MM.1S (cell line): ENCODE measurements at regions not wholly inside any gene's neighbourhood (a gene's known extent, or its start where the extent isn't known, plus 50 kb on each side); places are given as distances from the start of the nearest gene placed in this dataset.

ENCODE experiments used
- DNase-seq: peaks from one replicate; pipeline ENCODE4 v3.0.0-alpha.2; 2015
- H2AFZ ChIP-seq: fragments of 300-600 bp; sonication (generic); 2 replicates; pipeline ENCODE4 v1.6.0; 2016; ENCODE audit warnings: antibody characterized with exemption, low read length
- H3F3A ChIP-seq: fragments of 300-600 bp; sonication (generic); 2 replicates; pipeline ENCODE4 v1.6.1; 2016; ENCODE audit warnings: mild to moderate bottlenecking, antibody characterized with exemption, low read length, moderate library complexity, mixed read lengths; ENCODE audit not compliant: insufficient read depth
- H3K27ac ChIP-seq: fragments of 300-600 bp; sonication (generic); 2 replicates; pipeline ENCODE4 v1.5.1; 2016; ENCODE audit warnings: mild to moderate bottlenecking, low read length
- H3K27me3 ChIP-seq: fragments of 300-600 bp; sonication (generic); replicated peaks from 2 replicates; pipeline ENCODE4 v1.6.0; 2016; ENCODE audit warnings: low read length; ENCODE audit not compliant: insufficient read depth
- H3K36me3 ChIP-seq: fragments of 300-600 bp; sonication (generic); replicated peaks from 2 replicates; pipeline ENCODE4 v1.6.1; 2016; ENCODE audit warnings: mild to moderate bottlenecking, low read length, mixed read lengths; ENCODE audit not compliant: insufficient read depth
- H3K4me1 ChIP-seq: fragments of 300-600 bp; sonication (generic); 2 replicates; pipeline ENCODE4 v1.6.1; 2016; ENCODE audit warnings: low read length, mixed read lengths
- H3K4me2 ChIP-seq: fragments of 300-600 bp; sonication (generic); 2 replicates; pipeline ENCODE4 v1.6.0; 2016; ENCODE audit warnings: low read depth, low read length
- H3K4me3 ChIP-seq: fragments of 300-600 bp; sonication (generic); 2 replicates; pipeline ENCODE4 v1.5.1; 2016; ENCODE audit warnings: low read length, mixed read lengths
- H3K79me2 ChIP-seq: fragments of 300-600 bp; sonication (generic); 2 replicates; pipeline ENCODE4 v1.6.1; 2016; ENCODE audit warnings: mixed run types, low read length, mixed read lengths
- H3K9ac ChIP-seq: fragments of 300-600 bp; sonication (generic); 2 replicates; pipeline ENCODE4 v1.6.1; 2016; ENCODE audit warnings: low read length, mixed read lengths
- H3K9me2 ChIP-seq: fragments of 300-600 bp; sonication (generic); replicated peaks from 2 replicates; pipeline ENCODE4 v1.6.1; 2016; ENCODE audit warnings: mild to moderate bottlenecking, low read length, mixed read lengths; ENCODE audit not compliant: insufficient read depth
- H3K9me3 ChIP-seq: fragments of 300-600 bp; sonication (generic); replicated peaks from 2 replicates; pipeline ENCODE4 v1.6.1; 2016; ENCODE audit warnings: mild to moderate bottlenecking, low read length, mixed read lengths; ENCODE audit not compliant: insufficient read depth
- H4K20me1 ChIP-seq: fragments of 300-600 bp; sonication (generic); 2 replicates; pipeline ENCODE4 v1.6.1; 2016; ENCODE audit warnings: mild to moderate bottlenecking, low read length, moderate library complexity, mixed read lengths; ENCODE audit not compliant: insufficient read depth
- EZH2 ChIP-seq: fragments of 300-600 bp; sonication (generic); optimal IDR thresholded peaks from 2 replicates; pipeline ENCODE3; 2017; ENCODE audit warnings: low read depth, mild to moderate bottlenecking, antibody characterized with exemption, low read length, mixed read lengths
- EZH2phosphoT487 ChIP-seq: fragments of 300-600 bp; sonication (generic); IDR thresholded peaks from 2 replicates; pipeline ENCODE4 v1.6.1; 2018; ENCODE audit warnings: antibody characterized with exemption, low read length
- TF ChIP-seq, protein P1 (sequence below): fragments of 300-600 bp; sonication (generic); IDR thresholded peaks from 2 replicates; pipeline ENCODE4 v1.5.1; 2016; ENCODE audit warnings: antibody characterized with exemption, low read length, mixed read lengths

DNA sequence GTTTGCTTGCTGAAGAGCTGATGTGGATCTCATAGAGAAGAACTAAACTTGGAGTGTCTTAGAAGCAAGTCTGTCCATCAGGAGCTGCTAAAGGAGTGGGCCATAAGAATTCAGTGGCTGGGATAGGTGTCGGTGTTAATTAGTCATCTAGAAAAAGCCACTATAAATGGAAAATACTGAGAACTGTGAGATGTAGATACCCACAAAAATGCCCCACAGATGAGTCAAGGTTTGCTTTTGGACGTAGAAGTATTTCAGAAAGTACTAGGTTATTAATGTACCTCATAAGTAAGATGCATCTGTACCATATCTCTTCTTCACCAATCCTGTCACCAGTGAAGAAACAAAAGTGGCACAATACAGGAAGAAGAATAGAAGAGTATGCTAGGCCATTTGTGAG lies 530.9 kb upstream of the TGFBR2 start:
- Histone ChIP-seq H2AFZ (no peak overlapping the region), H3K27ac (no peak overlapping the region), H3K4me3 (no peak overlapping the region), H4K20me1 (no peaks in the 10 kb centered on the region), H3K9me2 (no peaks in the 10 kb centered on the region), H3K9ac (no peak overlapping the region), H3K4me2 (no peak overlapping the region), H3K36me3 (no peaks in the 10 kb centered on the region), H3K27me3 (no peaks in the 10 kb centered on the region), H3K9me3 (no peaks in the 10 kb centered on the region), H3K79me2 (no peaks in the 10 kb centered on the region), H3K4me1 (no peaks in the 10 kb centered on the region), H3F3A (no peaks in the 10 kb centered on the region)
- DNase-seq, result no peak
- TF ChIP-seq, protein P1, sequence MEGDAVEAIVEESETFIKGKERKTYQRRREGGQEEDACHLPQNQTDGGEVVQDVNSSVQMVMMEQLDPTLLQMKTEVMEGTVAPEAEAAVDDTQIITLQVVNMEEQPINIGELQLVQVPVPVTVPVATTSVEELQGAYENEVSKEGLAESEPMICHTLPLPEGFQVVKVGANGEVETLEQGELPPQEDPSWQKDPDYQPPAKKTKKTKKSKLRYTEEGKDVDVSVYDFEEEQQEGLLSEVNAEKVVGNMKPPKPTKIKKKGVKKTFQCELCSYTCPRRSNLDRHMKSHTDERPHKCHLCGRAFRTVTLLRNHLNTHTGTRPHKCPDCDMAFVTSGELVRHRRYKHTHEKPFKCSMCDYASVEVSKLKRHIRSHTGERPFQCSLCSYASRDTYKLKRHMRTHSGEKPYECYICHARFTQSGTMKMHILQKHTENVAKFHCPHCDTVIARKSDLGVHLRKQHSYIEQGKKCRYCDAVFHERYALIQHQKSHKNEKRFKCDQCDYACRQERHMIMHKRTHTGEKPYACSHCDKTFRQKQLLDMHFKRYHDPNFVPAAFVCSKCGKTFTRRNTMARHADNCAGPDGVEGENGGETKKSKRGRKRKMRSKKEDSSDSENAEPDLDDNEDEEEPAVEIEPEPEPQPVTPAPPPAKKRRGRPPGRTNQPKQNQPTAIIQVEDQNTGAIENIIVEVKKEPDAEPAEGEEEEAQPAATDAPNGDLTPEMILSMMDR, result no peak
- TF ChIP-seq EZH2, result no peak
- TF ChIP-seq EZH2phosphoT487, result no peak

DNA sequence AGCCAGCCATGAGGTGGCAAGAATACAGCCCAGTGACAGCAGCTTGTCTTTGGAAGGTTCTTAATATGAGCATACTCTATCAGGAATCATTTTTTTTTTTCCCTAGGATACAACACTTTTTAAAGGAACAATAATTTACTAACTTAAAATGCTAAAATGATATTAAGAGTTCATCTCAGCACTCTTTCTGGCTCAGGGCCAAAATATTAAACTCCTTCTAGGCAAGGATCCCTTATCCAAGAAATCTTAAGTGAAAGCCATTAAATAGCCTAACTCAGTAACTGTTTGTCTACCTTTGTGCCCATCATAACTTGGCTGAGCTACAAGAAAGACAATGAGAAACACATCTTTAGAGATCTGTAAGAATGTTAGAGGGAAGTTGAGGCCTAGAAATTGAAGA lies 529.5 kb upstream of the TGFBR2 start:
- H4K20me1 ChIP-seq, result no peaks in the 10 kb centered on the region
- H3K9me3 ChIP-seq, result no peaks in the 10 kb centered on the region
- no peaks in the 10 kb centered on the region for H3K27me3 ChIP-seq
- H3F3A ChIP-seq, result no peaks in the 10 kb centered on the region
- H3K9ac ChIP-seq, result no peak overlapping the region
- H3K9me2 ChIP-seq, result no peaks in the 10 kb centered on the region
- H3K4me1 ChIP-seq, result no peaks in the 10 kb centered on the region
- H3K79me2 ChIP-seq, result no peaks in the 10 kb centered on the region
- no peak overlapping the region for H3K27ac ChIP-seq
- DNase-seq, result no peak
- H3K36me3 ChIP-seq, result no peaks in the 10 kb centered on the region
- no peak for TF ChIP-seq EZH2
- TF ChIP-seq, protein P1, result no peak
- no peak for TF ChIP-seq EZH2phosphoT487
- no peak overlapping the region for H3K4me3 ChIP-seq
- H3K4me2 ChIP-seq, result no peak overlapping the region
- H2AFZ ChIP-seq, result no peak overlapping the region

DNA sequence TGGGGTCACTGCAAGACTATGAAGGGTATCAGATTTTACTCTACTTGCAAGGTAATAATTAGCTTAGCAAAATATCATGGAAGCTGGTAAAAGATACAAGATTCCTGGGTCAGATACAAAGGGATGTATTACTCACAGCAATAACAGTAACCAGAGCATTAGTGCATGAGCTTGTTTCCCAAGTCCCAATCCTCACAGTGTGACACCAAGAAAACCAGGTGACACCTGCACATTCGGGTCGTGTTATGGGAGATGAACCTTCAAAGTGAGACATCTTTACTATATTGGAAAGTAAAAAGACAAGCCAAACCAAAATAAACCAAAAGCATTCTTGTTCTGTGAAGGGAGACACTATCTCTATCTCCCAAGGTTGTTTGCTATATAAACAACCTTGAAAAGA lies 528.7 kb upstream of the TGFBR2 start:
- Histone ChIP-seq H3K9ac (no peak overlapping the region), H4K20me1 (no peaks in the 10 kb centered on the region), H3K9me2 (no peaks in the 10 kb centered on the region), H3F3A (no peaks in the 10 kb centered on the region), H3K4me1 (no peaks in the 10 kb centered on the region), H3K27me3 (no peaks in the 10 kb centered on the region), H3K36me3 (no peaks in the 10 kb centered on the region), H3K27ac (no peak overlapping the region), H2AFZ (no peak overlapping the region), H3K79me2 (no peaks in the 10 kb centered on the region), H3K4me3 (no peak overlapping the region), H3K4me2 (no peak overlapping the region), H3K9me3 (no peaks in the 10 kb centered on the region)
- no peak for DNase-seq
- TF ChIP-seq EZH2, result no peak
- TF ChIP-seq, protein P1, result no peak
- no peak for TF ChIP-seq EZH2phosphoT487

DNA sequence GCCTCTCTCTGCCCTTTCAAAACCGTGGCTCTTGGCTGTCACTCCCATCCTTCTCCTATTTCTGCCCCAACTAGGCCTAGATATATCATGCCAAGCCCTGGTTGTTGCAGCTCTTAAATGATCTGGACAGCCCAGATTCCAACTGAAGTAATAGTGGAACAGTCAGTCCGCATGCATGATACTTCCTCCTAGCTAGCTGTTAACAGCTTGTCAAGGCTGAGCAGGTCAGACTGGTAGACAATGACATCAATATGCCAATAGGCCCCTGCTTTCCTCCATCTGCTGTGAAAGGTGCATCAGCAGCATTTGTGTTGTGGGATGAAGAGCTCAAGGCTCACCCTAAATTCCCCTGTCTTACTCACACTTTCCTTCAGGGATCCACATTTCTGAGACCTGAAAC lies 527.7 kb upstream of the TGFBR2 start:
- Histone ChIP-seq H2AFZ (no peak overlapping the region), H3K4me3 (no peak overlapping the region), H3K27ac (no peak overlapping the region), H3K4me2 (no peak overlapping the region), H3K4me1 (no peaks in the 10 kb centered on the region), H3K9me3 (no peaks in the 10 kb centered on the region), H3K36me3 (no peaks in the 10 kb centered on the region), H3F3A (no peaks in the 10 kb centered on the region), H3K9ac (no peak overlapping the region), H3K79me2 (no peaks in the 10 kb centered on the region), H3K9me2 (no peaks in the 10 kb centered on the region), H3K27me3 (no peaks in the 10 kb centered on the region), H4K20me1 (no peaks in the 10 kb centered on the region)
- no peak for DNase-seq
- TF ChIP-seq EZH2phosphoT487, result no peak
- no peak for TF ChIP-seq EZH2
- TF ChIP-seq, protein P1, result no peak
